Esophagus squamous epithelium (tissue), 5 donors: ENCODE measurements at regions not wholly inside any gene's neighbourhood (a gene's known extent, or its start where the extent isn't known, plus 50 kb on each side); places are given as distances from the start of the nearest gene placed in this dataset.

Experiments
- DNase-seq: peaks from one replicate; lab custom pipeline; 2025; lab: John Stamatoyannopoulos, UW
- H3K27ac ChIP-seq, 4 donors: fragments of 200-600 bp; sonication (generic); one replicate each; pipeline ENCODE4 v1.5.1; 2016 to 2019; ENCODE audit warnings: mild to moderate bottlenecking in 1 of 4
- H3K27me3 ChIP-seq, 4 donors: fragments of 200-600 bp; sonication (generic); 1 replicate in 3 of 4; 2 replicates in 1 of 4; pipeline versions ENCODE4 v1.5.1 to v1.6.0; 2017 to 2021; ENCODE audit warnings: antibody characterized with exemption in 1 of 4
- H3K36me3 ChIP-seq, 3 donors: fragments of 200-600 bp; sonication (generic); one replicate each; pipeline ENCODE4 v1.5.1; 2016 to 2019
- H3K4me1 ChIP-seq, 3 donors: fragments of 200-600 bp; sonication (generic); one replicate each; pipeline ENCODE4 v1.5.1; 2017 to 2019
- H3K4me3 ChIP-seq, 4 donors: fragments of 200-600 bp; sonication (generic); 1 replicate in 3 of 4; 2 replicates in 1 of 4; pipeline ENCODE4 v1.5.1; 2016 to 2019; ENCODE audit warnings: mild to moderate bottlenecking in 2 of 4, moderate library complexity in 1 of 4
- H3K9me3 ChIP-seq, 3 donors: fragments of 200-600 bp; sonication (generic); one replicate each; pipeline ENCODE4 v1.5.1; 2016 to 2019
- POLR2A ChIP-seq, 4 donors: fragments of 450-650 bp; IDR thresholded peaks; one replicate each; pipeline ENCODE4 v1.6.1; 2017; ENCODE audit warnings: antibody characterized with exemption in 4 of 4, mild to moderate bottlenecking in 4 of 4, moderate library complexity in 3 of 4
- WGBS, 2 donors: methylation state at CpG; one replicate each; pipeline ENCODE4 v1.1.5; 2018; 5-methylcytosine and 5-hydroxymethylcytosine counted together
- intact Hi-C: fragments of 100-400 bp; cut with DNase I; formaldehyde crosslinking; loops from one replicate; pipeline ENCODE4 v1.15.0; 2022
- TF ChIP-seq, protein P1 (sequence below), 6 experiments: fragments of 450-650 bp in 4 of 6; fragments of 200-600 bp in 2 of 6; sonication (generic) in 2 of 6; IDR thresholded peaks; one replicate each; pipeline ENCODE4 v1.5.1; 2016 to 2019; ENCODE audit warnings: antibody characterized with exemption in 6 of 6, mild to moderate bottlenecking in 4 of 6, moderate library complexity in 4 of 6
- donor health status: DM: yes; HTN: yes; CAD: no.

GRCh38 chr2:125272651-125273050 lies 1247.6 kb downstream of the CNTNAP5 start:
- DNase-seq, result no peak
- Histone ChIP-seq H3K27ac (no peak overlapping the region), H3K4me3 (no peak overlapping the region), H3K4me1 (no peaks in the 10 kb centered on the region), H3K9me3 (peaks cover 0 to 3% (median 0%) of the 10 kb centered on the region in 3 donors), H3K27me3 (no peaks in the 10 kb centered on the region), H3K36me3 (no peaks in the 10 kb centered on the region)
- intact Hi-C loops, result no loop called here
- WGBS, 2 donors, result 29 to 36% methylated on average over 1 of the region's 1 CpG
- TF ChIP-seq POLR2A (IDR thresholded peaks at IDR 0.05), result no peak
- TF ChIP-seq, protein P1, sequence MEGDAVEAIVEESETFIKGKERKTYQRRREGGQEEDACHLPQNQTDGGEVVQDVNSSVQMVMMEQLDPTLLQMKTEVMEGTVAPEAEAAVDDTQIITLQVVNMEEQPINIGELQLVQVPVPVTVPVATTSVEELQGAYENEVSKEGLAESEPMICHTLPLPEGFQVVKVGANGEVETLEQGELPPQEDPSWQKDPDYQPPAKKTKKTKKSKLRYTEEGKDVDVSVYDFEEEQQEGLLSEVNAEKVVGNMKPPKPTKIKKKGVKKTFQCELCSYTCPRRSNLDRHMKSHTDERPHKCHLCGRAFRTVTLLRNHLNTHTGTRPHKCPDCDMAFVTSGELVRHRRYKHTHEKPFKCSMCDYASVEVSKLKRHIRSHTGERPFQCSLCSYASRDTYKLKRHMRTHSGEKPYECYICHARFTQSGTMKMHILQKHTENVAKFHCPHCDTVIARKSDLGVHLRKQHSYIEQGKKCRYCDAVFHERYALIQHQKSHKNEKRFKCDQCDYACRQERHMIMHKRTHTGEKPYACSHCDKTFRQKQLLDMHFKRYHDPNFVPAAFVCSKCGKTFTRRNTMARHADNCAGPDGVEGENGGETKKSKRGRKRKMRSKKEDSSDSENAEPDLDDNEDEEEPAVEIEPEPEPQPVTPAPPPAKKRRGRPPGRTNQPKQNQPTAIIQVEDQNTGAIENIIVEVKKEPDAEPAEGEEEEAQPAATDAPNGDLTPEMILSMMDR (IDR thresholded peaks at IDR 0.05), result no peak

GRCh38 chr2:125274718-125275117 lies 1249.6 kb downstream of the CNTNAP5 start:
- Histone ChIP-seq H3K27ac (no peak overlapping the region), H3K4me3 (no peak overlapping the region), H3K36me3 (no peaks in the 10 kb centered on the region), H3K4me1 (no peaks in the 10 kb centered on the region), H3K9me3 (peaks cover 0 to 6% (median 3%) of the 10 kb centered on the region in 3 donors), H3K27me3 (no peaks in the 10 kb centered on the region)
- intact Hi-C loops, result no loop called here
- no peak for DNase-seq
- WGBS, 2 donors, result 74 to 80% methylated on average over 4 of the region's 4 CpGs
- no peak for TF ChIP-seq POLR2A (IDR thresholded peaks at IDR 0.05)
- TF ChIP-seq, protein P1 (IDR thresholded peaks at IDR 0.05), result no peak

GRCh38 chr2:125280265-125280664 lies 1255.2 kb downstream of the CNTNAP5 start:
- Histone ChIP-seq H3K4me3 (no peak overlapping the region), H3K36me3 (no peaks in the 10 kb centered on the region), H3K27me3 (no peaks in the 10 kb centered on the region), H3K4me1 (no peaks in the 10 kb centered on the region), H3K9me3 (peaks cover 0 to 6% (median 0%) of the 10 kb centered on the region in 3 donors), H3K27ac (no peak overlapping the region)
- intact Hi-C loops, result no loop called here
- 25 to 27% methylated on average over 2 of the region's 2 CpGs for WGBS, 2 donors
- TF ChIP-seq, protein P1 (IDR thresholded peaks at IDR 0.05), result no peak
- TF ChIP-seq POLR2A (IDR thresholded peaks at IDR 0.05), result no peak
- DNase-seq, result no peak

GRCh38 chr2:125281242-125281641 lies 1256.2 kb downstream of the CNTNAP5 start:
- WGBS, 2 donors, result 70 to 80% methylated on average over 1 of the region's 1 CpG

DNA sequence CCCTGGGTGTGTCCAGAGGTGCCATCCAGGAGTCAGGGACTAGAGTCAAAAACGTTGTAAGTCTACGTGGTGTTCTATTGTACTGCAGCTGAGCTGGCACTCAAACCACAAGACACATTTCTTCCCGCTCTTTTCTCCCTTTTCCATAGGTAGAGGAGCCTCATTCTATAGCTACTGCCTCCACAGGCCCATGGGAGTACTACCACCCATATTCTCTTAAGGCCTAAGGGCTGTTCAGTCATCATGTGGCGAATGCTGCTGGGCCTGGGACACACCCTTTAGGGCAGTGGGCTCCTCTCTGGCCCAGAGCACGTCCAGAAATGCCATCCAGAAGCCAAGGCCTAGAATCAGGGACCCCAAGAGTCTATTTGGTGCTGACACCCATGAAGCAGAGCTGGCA lies 1271.7 kb downstream of the CNTNAP5 start:
- no peak overlapping the region for H3K27ac ChIP-seq
- no peaks in the 10 kb centered on the region for H3K36me3 ChIP-seq
- WGBS, 2 donors, result 61 to 73% methylated on average over 3 to 4 of the region's 5 CpGs
- no peak overlapping the region for H3K4me3 ChIP-seq
- DNase-seq, result no peak
- no peaks in the 10 kb centered on the region for H3K4me1 ChIP-seq
- TF ChIP-seq, protein P1 (IDR thresholded peaks at IDR 0.05), result no peak
- no peak for TF ChIP-seq POLR2A (IDR thresholded peaks at IDR 0.05)
- H3K27me3 ChIP-seq, result no peaks in the 10 kb centered on the region
- intact Hi-C loops, result no loop called here
- H3K9me3 ChIP-seq, result peaks cover 0 to 16% (median 10%) of the 10 kb centered on the region in 3 donors

More at GRCh38 chr2:125281242-125281641, 1256.2 kb downstream of the CNTNAP5 start:
- Histone ChIP-seq H3K27ac (no peak overlapping the region), H3K27me3 (no peaks in the 10 kb centered on the region), H3K4me1 (no peaks in the 10 kb centered on the region), H3K4me3 (no peak overlapping the region), H3K9me3 (peaks cover 0 to 6% (median 0%) of the 10 kb centered on the region in 3 donors), H3K36me3 (no peaks in the 10 kb centered on the region)
- TF ChIP-seq, protein P1 (IDR thresholded peaks at IDR 0.05), result no peak
- TF ChIP-seq POLR2A (IDR thresholded peaks at IDR 0.05), result no peak
- no peak for DNase-seq
- intact Hi-C loops, result no loop called here
